NCI-H510A (cell line): ENCODE measurements at regions not wholly inside any gene's neighbourhood (a gene's known extent, or its start where the extent isn't known, plus 50 kb on each side); places are given as distances from the start of the nearest gene placed in this dataset.

Source experiments
- DNase-seq: peaks from one replicate; lab custom pipeline; 2025; lab: John Stamatoyannopoulos, UW

DNA sequence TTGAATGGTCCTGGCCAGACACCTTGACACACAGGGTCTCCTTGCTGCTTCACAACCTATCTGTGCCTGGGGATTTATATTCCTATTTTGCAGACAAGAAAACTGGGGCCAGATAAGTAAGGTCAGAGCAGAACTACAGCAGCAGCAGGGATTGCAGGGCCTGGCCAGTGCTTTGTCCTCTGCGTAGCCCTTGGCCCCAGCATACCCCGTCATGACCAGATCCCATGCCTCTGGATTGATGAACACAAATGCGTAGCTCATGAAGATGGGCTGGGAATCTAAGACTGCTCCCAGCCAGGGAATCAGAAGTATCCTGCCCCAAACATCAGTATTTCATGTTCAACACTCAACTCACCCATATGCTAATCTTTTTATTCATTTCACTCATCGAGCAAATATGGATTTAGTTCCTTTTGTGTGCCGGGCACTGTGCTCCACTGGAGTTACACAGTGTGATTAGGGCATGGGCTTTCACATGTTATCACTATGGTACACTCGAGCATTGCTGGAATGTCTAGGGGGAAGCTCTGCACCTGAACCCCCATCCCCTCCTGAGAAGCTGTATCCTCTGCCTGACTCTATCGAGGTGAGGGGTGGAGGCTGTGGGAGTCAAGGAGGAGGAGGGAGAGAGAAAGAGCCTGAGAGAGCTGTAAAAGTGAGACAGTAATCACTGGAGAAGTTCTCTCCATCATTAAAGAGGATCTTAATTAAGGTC is 143.3 kb downstream of the CYP26B1 start:
- no peak for DNase-seq

DNA sequence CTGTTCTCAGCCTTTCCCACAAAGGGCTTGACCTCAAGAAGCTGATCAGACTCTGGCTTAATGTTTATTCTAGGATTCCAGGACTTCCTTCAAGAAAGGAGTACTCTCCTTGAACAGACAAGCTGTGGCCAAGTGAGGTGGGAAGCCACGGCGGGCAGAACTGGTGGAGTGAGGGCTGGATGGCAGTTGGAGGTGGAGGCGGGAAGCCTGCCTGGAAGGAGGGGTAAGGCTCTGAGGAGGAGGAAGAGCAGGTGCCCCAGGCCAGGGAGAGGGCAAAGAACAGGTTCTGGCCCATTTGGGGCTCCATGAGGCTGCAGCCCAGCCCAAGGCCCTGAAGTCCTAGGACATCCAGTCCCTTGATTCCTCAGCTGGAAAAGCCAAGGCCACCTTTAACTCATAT is 143.9 kb downstream of the CYP26B1 start:
- DNase-seq, result no peak

GRCh38 chr2:72003124-72003523 is 144.5 kb downstream of the CYP26B1 start:
- no peak for DNase-seq

DNA sequence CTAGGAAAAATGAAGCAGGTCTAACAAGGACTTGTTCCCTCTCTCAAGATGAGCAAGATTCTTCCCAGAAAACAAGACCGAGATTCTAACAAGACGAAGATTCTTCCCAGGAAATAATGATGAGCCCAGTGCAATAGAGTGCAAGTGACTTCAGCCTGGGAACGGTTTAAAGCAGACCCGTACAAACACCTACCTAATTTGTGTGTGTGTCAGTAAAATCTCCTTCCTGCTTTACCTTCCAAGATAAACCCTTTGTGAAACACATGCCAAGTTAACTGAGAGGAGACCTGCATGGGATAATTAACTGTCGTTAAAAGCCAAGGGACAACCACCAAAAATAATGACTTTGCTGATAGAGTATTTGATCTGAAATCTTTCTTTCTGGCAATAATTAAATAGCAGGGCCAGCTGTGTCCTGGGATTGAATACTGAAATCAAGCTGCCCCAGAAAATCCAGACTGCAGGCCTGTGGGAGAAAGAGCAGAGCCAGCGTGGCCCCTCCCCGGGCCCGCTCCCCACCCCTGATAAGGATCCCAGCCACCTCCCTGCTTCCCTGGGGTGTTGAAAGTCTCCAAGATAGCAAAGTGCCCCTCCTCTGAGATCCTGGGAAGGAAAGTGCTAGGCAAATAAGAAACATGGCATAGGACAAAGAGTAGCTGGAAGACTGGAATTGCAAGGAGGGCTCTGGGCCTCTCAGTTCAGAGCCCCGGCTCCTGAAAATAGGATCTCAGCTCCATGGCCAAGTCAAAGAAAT is 145.5 kb downstream of the CYP26B1 start:
- no peak for DNase-seq

GRCh38 chr2:72000110-72000509 is 147.6 kb downstream of the CYP26B1 start:
- DNase-seq, result no peak

GRCh38 chr2:71999580-71999979 is 148.1 kb downstream of the CYP26B1 start:
- DNase-seq, result no peak

- DNase-seq, result no peak
These were observed 149.8 kb downstream of the CYP26B1 start for GRCh38 chr2:71997843-71998242.

GRCh38 chr2:71995067-71995665 is 152.5 kb downstream of the CYP26B1 start:
- DNase-seq, result no peak

DNA sequence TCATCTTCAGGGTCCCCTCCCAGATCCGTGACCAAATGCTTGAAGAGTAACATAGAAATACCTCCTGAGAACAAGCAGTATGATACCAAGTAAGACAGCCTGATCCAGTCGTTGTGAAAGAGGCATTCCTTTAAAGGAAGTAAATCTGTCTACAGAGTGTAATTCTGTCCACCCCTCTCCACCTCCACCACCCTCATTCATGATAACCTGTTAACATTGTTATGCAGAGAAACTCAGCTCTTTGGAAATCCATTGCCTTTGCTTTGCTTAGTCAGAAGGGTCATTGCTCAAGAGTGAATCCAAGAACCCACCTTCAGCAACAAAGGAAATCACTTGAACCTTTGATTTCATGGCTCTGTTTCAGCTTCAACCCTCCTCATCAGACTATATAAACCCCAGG is 155.6 kb downstream of the CYP26B1 start:
- no peak for DNase-seq

GRCh38 chr2:71991397-71991796 is 156.3 kb downstream of the CYP26B1 start:
- no peak for DNase-seq

GRCh38 chr2:71990826-71991225 is 156.8 kb downstream of the CYP26B1 start:
- no peak for DNase-seq

GRCh38 chr2:71990122-71990521 is 157.5 kb downstream of the CYP26B1 start:
- no peak for DNase-seq

- DNase-seq, result no peak
These were observed 158.0 kb downstream of the CYP26B1 start for GRCh38 chr2:71989671-71990070.

DNA sequence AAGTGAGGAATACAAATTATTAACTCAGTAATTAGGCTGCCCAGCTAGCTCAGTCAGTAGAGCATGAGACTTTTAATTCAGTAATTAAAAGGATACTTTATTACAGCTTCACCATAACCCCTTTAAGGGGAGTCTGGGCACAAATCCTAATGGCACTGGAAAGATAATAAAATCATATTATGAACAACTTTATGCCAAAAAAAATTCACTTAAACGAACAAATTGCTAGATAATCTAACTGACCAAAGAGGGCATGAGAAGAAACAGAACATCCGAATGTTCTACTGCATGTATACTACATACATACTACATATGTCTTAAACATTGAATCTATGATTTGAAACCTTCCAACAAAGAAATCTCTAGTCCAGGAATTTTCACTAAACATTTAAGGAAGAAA is 159.5 kb downstream of the CYP26B1 start:
- DNase-seq, result no peak

GRCh38 chr2:71976685-71977084 is 171.0 kb downstream of the CYP26B1 start:
- DNase-seq, result no peak

GRCh38 chr2:71974846-71975245 is 172.8 kb downstream of the CYP26B1 start:
- DNase-seq, result no peak

DNA sequence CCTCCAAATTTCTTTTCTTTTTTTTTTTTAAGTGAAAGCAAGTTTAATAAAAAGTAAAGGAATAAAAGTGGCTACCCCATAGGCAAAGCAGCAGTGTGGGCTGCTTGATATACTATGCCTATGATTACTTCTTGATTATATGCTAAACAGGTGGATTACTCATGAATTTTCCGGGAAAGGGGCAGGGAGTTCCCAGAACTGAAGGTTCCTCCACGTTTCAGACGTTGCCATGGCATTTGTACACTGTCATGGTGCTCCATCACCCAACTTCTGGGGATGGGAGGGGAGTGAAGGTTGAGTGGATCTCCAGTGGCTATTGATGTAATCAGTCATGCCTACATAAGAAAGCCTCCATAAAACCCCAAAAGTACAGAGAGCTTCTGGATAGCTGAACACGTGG is 176.2 kb downstream of the CYP26B1 start:
- no peak for DNase-seq

DNA sequence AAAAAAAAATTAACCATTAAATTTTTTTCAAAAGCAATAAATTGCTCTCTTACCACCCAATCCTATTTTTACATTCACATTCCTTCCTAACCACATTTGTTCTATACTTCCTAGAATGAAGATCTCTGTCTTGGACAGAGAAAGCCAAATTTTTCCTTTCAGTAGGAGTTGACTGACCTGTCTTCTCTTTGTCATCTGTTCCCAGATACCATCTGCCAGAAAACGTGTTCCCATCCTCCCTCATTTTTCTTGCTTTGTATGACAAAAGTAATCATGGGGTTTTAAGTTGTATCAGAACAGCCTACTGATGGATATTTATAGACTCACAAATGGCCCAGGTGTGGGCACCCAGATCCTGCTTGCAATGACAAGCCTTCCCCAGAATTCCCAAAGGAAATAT is 182.1 kb downstream of the CYP26B1 start:
- DNase-seq, result no peak

- DNase-seq, result no peak
These were observed 184.6 kb downstream of the CYP26B1 start for GRCh38 chr2:71962911-71963694.

DNA sequence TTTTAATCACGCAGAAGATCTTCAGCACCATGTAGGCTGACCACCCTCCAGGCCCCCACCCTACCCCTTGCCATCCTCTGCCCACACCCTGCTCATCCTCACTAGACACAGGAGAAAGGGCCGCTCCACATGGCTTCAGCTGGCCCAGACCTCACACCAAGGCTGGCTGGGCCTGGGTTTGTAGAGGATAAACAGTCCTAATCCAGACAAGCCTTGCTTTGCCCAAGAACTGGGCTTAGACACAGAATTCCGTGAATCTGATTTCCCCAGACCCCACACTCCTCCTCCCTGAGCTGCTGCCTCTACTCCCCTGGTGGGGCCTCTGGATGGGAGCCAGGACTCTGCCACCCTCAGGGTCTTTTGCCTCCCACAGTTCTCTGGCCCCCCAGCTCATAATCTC is 185.3 kb downstream of the CYP26B1 start:
- DNase-seq, result no peak

DNA sequence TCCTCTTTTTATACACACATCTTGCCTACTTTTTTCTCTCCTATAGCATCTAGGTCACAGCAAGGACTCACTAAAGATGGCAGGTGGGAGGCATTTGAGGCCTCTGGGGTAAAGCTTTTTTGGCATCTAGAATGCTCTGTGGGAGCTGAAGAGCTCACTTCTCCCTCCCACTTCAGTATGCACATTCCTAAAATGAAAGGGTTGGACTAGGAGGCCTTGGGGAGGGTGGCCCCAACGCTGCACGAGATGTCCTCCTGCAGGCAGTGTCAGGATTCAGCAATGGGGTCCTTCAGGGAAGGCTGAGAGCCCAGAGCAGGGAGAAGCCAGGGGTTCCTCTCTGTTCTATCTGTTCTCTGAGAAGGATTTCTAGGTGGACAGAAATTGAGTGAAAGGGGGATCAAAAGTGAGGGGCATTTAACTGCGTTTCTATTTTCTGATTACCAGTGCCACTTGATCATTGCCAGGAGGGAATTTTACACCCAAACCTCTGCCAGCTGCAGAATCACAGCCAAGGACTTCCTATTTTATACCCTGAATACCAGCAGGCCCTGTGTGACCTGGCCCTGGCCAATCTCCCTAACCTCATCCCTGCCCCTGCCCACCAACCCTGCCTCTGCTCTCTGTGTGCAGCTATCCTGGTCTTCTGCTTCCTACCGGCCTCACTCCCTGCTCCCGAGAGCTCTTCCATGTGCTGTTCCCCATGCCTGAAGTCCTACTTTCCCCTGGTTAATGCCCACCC is 186.2 kb downstream of the CYP26B1 start:
- DNase-seq, result no peak

DNA sequence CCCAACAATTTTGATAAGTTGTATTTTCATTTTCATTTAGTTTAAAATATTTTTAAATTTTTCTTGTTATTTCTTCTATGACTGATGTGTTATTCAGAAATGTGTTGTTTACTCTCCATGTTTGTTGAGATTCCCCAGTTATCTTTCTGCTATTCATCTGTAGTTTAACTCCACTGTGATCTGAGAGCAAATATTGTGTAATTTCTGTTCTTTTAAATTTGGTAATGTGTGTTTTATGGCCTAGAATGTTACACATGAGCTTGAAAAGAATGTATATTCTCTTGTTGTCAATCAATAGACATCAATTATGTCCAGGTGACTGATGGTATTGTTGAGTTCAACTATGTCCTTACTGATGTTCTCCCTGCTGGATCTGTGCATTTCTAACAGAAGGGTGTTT is 188.2 kb downstream of the CYP26B1 start:
- DNase-seq, result no peak
